ENCODE measurements at regions not wholly inside any gene's neighbourhood (a gene's known extent, or its start where the extent isn't known, plus 50 kb on each side); places are given as distances from the start of the nearest gene placed in this dataset.
"Not testable (repeated sequence)": the region's sequence is repeated elsewhere in the genome, so short reads cannot be mapped to it uniquely, and the experiment has no call there.

DNA sequence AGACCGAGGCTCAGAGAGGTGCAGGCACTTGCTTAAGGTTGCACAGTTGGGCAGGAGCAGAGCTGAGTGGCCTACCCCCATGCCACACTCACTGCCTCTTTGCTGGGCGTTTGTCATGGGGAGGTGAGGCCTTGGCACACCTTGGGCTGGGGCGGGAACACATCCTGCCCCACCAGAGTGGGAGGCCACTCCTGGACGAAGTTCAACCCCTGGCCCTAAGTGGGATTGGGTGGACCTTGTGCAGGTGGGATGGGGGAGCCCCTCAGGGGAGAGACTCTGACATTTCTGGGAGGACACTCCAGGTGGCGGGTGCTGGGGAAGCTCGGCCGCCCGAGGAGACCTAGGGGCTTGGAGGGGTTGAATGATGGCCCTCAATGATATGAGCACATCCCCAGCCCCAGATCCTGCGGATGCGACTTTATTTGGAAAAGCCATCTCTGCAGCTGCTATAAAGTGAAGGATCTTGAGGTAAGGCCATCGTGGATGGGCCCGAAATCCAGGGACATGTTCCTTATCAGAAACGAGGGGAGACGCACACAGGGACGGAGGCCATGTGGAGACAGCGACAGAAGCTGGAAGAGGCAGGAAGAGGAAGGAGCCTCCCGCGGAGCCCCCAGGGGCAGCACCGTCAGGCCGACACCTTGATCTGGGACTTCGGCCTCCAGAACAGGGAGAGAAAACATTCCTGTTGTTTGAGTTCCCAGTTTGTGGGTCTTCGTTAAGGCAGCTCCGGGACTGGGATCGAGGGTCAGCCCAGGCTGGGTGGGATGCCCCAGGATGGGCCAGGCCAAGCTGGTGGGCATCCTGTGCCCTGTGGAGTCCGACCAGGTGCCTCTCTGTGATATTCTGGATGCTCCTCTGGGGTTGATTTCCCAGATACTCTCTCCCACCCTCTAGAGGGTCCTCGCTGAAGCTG, 111.6 kb upstream of the LRPAP1 start:
- in situ Hi-C loops (cut with HindIII; ENCODE audit: low pct_unique_long_range_greater_than_20kb, low sequenced_read_pairs): no loop called here
- no peak for DNase-seq (ENCODE audit: low read depth)

DNA sequence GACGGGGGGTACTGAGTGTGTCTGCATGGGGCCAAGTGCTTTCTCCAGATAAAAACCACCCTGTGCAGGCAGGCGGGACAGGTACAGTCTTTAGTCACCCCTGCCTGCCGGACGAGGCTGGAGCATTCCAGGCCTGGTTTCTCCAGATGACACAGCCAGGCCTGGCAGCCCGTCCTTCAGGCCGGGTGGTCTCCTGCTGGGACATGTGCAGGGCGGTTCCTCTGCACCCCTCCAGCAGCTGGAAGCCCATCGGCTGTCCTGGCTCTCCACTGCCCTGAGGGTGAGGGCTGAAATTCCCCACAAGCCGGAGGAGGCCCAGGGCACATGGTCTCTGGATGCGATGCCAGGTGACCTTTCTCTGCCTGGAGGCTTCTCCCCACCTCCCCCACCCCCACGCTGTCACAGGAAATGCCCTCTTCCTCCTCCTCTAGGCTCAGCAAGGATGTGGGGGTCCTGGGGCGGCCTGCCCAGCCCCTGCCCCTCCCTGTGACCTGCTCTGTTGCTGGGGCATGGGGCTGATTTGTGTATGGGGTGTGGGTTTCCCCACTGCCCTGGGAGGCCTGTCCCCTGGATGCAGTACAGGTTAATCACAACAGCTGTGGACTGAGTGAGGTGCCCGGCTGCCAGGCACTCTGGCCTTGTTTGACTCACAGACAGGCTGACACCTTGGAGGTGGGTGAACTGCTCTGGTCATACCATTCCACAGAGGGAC, 110.7 kb upstream of the LRPAP1 start:
- in situ Hi-C loops (cut with HindIII; ENCODE audit: low pct_unique_long_range_greater_than_20kb, low sequenced_read_pairs): no loop called here
- DNase-seq (ENCODE audit: low read depth): no peak

DNA sequence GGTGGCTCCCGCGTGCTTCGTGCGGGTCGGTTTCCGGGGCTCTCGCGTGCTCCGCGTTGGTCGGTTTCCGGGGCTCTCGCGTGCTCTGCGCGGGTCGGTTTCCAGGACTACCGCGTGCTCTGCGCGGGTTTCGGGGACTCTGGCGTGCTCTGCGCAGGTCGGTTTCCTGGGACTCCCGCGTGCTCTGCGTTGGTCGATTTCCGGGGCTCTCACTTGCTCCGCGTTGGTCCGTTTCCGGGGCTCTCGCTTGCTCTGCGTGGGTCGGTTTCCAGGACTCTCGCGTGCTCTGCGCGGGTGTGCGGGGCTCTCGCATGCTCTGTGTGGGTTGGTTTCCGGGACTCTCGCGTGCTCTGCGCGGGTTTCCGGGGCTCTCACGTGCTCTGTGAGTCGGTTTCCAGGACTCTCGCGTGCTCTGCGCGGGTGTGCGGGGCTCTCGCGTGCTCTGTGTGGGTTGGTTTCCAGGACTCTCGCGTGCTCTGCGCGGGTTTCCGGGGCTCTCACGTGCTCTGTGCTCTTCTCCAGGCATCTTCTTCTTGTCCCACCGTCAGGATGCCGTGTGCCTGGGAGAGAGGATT, 109.9 kb upstream of the LRPAP1 start:
- in situ Hi-C loops (cut with HindIII; ENCODE audit: low pct_unique_long_range_greater_than_20kb, low sequenced_read_pairs): no loop called here
- DNase-seq (ENCODE audit: low read depth): no peak

DNA sequence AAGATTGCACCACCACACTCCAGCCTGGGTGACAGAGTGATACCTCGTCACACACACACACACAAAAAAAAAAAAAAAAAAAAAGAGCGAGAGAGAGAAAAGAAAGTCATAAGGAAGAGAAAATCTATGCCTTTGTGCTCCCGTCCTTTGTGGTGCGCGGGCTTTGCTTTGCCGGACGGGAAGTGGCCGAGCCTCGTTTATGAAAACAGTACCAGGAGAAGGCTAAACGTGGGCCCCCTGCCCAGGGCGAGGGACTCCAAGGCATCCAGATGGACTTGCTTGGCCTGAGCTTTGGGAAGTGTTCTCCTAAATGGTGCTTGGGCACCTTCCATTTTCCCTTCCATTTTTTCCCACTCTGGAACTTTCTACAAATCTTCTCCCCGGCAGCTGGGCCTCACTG, 109.3 kb upstream of the LRPAP1 start:
- no peak for DNase-seq (ENCODE audit: low read depth)
- in situ Hi-C loops (cut with HindIII; ENCODE audit: low pct_unique_long_range_greater_than_20kb, low sequenced_read_pairs): no loop called here

DNA sequence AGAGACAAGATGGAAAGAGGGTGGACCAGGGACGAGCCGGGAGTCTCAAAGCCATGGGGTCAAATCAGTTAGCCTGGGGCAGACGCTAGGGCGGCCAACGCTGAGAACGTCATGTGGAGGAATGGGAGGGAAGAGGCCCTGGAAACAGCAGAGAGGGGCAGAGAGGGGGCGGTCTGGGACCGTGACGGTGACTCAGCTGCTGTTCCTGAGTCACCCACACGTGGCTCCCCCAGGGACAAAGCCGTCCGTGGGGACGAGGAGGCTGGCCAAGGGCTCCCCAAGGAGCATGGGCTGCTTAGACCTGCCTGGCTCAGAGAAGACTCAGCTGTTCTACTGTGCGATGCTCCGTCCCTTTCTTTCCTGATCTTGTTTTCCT, 108.4 kb upstream of the LRPAP1 start:
- in situ Hi-C loops (cut with HindIII; ENCODE audit: low pct_unique_long_range_greater_than_20kb, low sequenced_read_pairs): no loop called here
- DNase-seq (ENCODE audit: low read depth): no peak

DNA sequence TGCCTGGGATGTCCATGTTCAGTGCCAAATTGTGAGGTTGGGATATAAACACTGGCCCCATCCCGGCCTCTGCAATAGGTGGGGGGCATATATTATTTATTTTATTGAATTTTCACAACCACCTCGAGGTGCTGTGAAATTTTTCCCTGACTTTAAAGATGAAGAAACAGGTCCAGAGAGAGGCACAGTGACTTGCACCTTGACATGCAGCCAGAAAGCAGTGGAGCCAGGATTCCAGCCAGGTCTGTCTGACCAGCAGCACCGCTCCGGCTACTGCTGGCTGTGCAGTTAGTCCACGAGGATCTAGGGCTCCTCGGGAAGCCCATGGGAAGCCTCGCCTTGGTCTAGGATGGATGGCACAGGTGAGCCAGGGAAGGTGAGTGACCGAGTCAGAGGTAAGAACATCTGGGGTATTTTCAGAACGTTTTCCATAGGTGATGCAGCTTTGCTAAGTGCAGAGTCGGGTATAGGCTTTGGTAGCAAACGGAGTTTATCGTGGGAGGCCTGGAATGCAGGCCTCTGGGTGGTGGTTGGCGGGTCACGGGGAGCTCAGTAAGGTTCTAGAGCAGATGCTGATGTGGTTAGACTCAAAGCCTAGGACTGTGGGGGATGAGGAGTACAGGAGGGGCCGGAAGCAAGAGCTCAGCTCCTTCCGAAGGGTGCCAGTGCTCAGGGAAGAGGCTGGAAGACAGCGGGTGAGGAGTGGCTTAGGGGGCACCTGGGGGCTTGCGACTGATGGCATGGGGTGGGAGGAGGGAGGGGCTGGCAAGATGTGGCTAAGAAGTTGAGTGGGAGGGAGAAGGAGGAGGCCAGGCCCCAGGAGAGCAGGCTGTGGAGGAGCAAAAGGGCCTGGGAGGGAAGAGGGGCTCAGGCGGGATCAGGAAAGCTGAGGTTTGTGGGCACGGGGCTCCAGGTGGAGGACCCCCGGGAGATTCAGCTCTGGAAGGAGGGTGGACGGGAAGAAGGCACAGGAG, 107.7 kb upstream of the LRPAP1 start:
- in situ Hi-C loops (cut with HindIII; ENCODE audit: low pct_unique_long_range_greater_than_20kb, low sequenced_read_pairs): no loop called here
- DNase-seq (ENCODE audit: low read depth): no peak

DNA sequence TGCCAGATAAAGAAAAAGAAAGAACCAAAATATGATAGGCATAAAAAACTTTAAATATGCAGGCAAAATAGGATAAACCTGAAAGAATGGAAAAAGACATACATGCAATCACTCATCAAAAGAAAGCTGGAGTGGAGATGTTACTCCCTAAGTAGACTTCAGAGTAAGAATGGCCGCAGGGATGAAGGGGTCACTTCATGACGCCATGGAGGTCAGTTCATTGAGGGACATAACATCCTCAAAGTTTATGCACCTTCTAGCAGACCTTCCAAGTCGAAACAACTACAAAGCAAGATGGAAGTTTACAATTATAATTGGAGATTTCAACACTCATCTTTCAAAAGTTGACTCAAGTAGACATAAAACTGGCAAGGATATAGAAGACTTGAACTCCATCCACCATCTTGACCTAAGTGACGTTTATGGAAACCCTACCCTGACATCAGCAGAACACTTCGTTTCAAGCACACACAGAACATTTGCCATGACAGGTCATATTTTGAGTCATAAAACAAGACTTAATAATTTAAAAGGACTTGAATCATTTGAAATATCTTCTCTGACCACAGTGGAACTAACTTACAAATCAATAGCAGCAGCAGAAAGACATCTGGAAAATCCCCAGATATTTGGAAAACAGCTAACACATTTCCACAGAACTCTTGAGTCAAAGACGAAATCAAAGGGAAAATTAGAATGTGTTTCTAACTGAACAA, 106.0 kb upstream of the LRPAP1 start:
- DNase-seq (ENCODE audit: low read depth): no peak
- in situ Hi-C loops (cut with HindIII; ENCODE audit: low pct_unique_long_range_greater_than_20kb, low sequenced_read_pairs): no loop called here

DNA sequence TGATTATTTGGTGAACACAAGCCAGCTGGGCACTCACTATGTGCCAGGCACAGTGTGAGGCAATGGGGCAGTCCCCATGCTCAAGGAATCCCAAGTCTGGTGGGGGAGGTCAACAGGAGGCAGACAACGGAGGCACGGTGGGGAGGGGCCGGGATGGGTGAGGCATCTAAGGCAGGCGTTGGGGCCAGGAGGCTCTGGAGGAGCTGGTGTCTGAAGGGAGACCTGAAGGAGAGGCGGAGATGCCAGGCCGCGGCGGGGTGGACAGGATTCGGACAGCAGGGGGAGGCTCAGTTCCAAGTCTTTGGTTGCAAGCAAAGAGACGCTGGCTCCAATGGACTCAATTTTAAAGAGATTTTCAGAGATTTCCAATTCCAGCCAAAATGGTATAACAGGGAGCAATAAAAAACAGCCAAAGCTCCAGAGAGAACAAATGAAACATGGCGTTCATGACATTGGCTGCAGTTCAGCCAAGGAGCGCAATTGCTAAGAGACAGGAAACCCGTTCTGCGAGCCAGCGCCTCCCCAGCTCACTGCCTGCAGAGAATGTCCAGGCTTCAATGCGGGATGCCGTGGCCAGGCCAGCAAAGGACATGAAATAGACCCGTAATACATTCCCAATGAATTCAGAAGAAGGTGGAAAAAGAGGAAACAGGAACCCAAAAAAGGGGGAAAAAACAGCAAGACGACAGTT, 105.2 kb upstream of the LRPAP1 start:
- DNase-seq (ENCODE audit: low read depth): no peak
- in situ Hi-C loops (cut with HindIII; ENCODE audit: low pct_unique_long_range_greater_than_20kb, low sequenced_read_pairs): no loop called here

DNA sequence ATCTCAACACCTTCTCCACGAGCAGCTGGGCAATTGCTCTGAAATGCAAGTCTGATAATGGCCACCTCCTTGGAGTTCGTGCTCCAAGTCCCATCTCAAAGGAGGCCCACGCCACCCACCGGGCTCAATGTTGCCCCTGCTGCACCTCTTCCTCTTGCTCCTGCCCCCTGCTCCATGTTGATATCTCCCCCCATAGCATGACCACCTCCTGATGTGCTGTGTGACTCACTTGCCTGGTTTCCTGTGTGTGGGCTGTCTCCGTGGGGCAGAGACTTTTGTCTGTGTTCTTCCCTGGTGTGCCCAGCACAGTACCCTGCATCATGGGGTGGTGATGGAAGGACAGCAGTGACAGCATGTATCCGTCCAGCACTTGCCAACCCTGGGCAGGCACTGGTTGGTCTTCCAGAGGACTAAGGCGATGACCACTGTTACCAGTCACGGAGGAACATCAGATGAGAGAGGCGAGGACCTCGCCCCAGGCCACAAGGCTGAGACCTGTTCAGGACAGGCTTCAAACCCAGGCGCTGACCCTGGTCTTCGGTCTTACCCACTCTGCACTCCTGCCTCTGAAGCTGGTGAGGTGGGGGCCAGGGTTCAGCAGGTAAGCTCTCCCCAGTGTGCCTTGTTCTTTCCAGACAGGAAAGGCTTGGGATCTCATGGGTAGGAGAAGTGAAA, 104.6 kb upstream of the LRPAP1 start:
- in situ Hi-C loops (cut with HindIII; ENCODE audit: low pct_unique_long_range_greater_than_20kb, low sequenced_read_pairs): no loop called here

DNA sequence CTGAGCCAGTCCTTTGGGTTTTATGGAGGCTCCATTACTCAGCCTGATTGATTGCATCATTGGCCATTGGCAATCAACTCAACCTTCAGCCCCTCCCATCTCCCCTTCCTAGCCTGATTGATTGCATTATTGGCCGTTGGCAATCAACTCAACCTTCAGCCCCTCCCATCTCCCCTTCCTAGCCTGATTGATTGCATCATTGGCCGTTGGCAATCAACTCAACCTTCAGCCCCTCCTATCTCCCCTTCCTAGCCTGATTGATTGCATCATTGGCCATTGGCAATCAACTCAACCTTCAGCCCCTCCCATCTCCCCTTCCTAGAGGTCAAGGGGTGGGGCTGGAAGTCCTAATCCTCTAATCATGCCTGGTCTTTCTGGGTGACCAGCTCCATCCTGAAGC, 103.8 kb upstream of the LRPAP1 start:
- DNase-seq (ENCODE audit: low read depth); in situ Hi-C loops (cut with HindIII; ENCODE audit: low pct_unique_long_range_greater_than_20kb, low sequenced_read_pairs): not testable (repeated sequence)

More for the DNA sequence above, 104.6 kb upstream of the LRPAP1 start:
- DNase-seq (ENCODE audit: low read depth): no peak

DNA sequence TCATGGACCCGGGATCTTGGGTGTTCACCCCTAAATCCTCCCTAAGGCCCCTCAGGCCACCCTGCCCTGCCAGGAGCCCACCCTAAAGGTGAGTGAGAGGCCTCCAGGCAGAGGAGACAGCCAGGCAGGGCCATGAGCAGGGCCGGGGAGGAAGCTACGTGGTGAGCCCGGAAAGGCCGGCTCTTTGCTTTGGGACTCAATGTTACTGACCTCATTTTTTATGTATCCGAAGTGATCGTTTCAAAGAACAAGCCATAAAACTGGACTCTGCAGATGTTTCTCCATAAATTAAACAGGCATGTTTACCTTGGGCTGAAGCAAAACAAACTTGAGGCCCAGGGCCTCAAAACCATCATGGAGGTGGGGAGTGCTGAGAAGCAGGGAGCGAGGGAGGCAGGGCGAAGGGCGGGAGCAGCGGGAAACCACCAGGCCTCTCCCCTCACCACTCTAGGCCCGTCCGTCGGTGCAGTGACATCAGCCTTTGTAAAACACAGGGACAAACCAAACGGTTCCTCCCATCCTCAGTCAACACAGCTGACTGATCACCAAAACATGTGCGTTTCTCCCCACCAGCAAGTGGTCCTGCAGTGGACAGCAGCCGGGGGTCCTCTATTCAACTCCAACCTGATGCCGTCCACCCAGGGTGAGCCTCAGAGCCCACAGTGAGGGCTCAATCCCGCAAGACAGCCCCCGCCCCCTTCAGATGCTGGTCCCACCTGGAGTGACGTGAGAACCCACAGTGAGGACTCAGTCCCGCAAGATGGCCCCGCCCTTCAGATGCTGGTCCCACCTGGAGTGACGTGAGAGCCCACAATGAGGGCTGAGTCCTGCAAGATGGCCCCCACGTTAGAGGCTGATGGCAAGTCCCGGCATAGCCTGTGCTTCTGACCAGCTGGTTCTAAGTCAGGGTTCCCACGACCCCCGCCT, 102.9 kb upstream of the LRPAP1 start:
- in situ Hi-C loops (cut with HindIII; ENCODE audit: low pct_unique_long_range_greater_than_20kb, low sequenced_read_pairs): no loop called here
- DNase-seq (ENCODE audit: low read depth): no peak

DNA sequence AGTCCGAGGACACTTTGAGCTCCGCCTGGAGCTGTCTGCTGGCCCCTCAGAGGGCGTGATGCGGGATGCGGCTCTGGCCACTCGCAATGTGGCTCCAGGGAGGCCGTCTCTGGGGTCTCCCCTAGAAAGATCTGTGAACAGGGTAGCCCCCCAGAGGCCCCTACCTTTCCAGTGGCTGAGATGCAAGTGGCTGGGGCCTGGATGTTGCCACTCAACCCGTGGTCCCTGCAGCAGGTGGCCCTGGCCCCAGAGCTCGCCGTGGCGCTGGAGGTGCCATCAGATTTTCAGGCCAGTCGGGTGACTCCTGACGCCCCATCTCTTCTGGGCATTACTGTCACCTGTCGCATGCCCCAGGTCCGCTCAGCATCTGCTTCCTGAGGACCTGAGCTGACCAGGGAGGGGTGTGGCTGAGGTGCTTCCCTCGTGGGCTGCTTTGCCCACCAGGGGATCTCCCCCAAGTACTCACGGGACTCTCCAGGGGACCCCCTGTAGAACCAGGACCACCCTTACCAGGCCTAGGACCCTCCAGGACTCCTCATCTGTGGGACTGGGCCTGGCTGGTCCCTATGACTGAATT, 102.1 kb upstream of the LRPAP1 start:
- DNase-seq (ENCODE audit: low read depth): no peak
- in situ Hi-C loops (cut with HindIII; ENCODE audit: low pct_unique_long_range_greater_than_20kb, low sequenced_read_pairs): no loop called here

DNA sequence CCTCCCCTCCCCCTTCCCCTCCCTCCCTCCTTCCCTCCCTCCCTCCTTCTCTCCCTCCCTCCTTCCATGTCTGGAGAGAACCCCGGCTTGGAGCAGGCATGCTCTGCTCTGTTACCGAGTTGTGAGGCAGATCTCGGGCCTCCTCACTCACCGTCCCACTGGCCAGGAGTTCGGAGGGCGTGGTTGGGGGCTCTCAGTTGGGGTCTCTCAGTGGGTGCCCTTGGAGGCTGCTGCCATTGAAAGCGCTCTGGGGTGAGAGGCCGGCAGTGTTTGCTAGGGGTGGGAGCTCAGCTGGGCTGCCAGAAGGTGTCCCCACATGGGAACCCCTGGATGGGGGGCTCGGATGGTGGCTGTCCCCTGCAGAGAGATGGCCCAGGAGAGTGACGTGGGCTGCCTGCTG, 101.1 kb upstream of the LRPAP1 start:
- in situ Hi-C loops (cut with HindIII; ENCODE audit: low pct_unique_long_range_greater_than_20kb, low sequenced_read_pairs); DNase-seq (ENCODE audit: low read depth): not testable (repeated sequence)

DNA sequence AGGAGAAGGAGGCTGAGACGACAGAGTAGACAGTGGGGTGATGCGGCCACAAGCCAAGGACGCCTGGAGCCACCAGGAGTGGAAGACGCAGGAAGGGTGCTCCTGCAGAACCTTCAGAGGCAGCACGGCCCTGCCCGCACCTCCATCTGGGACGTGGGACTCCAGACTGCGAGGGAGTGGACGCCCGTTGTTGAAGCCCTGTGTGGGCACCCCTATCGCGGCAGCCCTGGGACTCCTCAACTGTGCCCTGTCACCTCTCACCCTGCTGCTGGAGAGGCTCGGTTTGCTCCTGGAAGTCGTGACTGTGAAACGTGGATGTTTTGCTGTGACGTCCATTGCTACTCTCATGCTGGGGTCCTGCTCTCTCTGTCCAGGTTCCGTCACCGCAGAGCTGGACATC, 100.6 kb upstream of the LRPAP1 start:
- in situ Hi-C loops (cut with HindIII; ENCODE audit: low pct_unique_long_range_greater_than_20kb, low sequenced_read_pairs); DNase-seq (ENCODE audit: low read depth): not testable (repeated sequence)

DNA sequence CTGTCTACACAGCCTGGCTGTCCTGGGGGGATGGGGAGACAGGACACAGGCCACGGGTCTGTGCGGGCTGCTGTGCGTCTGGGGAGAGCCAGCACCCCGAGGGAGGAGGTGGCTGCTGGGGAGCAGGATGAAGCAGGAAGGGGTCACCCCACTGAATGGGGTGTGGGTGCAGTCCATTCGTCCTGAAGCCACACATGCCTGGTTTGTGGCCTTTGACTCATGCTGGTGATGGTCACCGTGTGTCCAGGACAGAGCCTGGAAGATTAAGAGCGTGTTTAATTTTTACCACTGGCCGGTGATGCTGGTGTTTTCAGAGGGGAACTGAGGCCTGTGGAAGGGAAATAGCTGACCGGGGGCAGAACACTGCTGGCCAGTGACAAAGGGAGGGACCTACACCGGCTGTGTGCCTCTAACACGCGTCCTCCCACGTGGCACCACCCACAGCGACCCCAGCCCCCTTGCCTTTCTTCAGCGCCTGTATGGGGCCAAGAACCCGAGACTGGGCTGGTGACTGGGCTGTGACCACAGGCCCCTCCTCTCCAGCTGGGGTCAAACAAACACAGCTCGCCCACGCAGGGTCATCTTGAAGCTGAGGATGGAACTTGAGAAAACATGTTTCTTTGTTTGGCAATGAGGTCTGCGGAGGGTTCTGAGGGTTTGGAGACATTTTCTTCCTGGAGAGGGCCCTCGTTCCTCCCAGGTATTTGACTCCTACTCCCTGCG, 99.5 kb upstream of the LRPAP1 start:
- in situ Hi-C loops (cut with HindIII; ENCODE audit: low pct_unique_long_range_greater_than_20kb, low sequenced_read_pairs); DNase-seq (ENCODE audit: low read depth): not testable (repeated sequence)

Data from Caki2 (cell line).